Esophagus muscularis mucosa (tissue), 4 donors: ENCODE measurements at regions not wholly inside any gene's neighbourhood (a gene's known extent, or its start where the extent isn't known, plus 50 kb on each side); places are given as distances from the start of the nearest gene placed in this dataset.
"Not testable (repeated sequence)": the region's sequence is repeated elsewhere in the genome, so short reads cannot be mapped to it uniquely, and the experiment has no call there.

Experiments
- DNase-seq: peaks from one replicate; pipeline ENCODE4 v3.0.0-alpha.2; 2017; ENCODE audit errors: extremely low spot score
- H3K27ac ChIP-seq, 4 donors: fragments of 200-600 bp; sonication (generic); replicated peaks in 1 of 4; 1 replicate in 3 of 4; 2 replicates in 1 of 4; pipeline ENCODE4 v1.5.1; 2016 to 2019; ENCODE audit warnings: mild to moderate bottlenecking in 1 of 4
- H3K27me3 ChIP-seq, 4 donors: fragments of 200-600 bp; sonication (generic); one replicate each; pipeline versions ENCODE4 v1.5.1 to v1.6.0; 2016 to 2019
- H3K36me3 ChIP-seq, 4 donors: fragments of 200-600 bp; sonication (generic); one replicate each; pipeline ENCODE4 v1.5.1; 2016 to 2019
- H3K4me1 ChIP-seq, 4 donors: fragments of 200-600 bp; sonication (generic); one replicate each; pipeline ENCODE4 v1.5.1; 2016 to 2019
- H3K4me3 ChIP-seq, 4 donors: fragments of 200-600 bp; sonication (generic); 1 replicate in 2 of 4; 2 replicates in 2 of 4; pipeline ENCODE4 v1.5.1; 2016 to 2019; ENCODE audit warnings: mild to moderate bottlenecking in 4 of 4, moderate library complexity in 1 of 4
- H3K9me3 ChIP-seq, 4 donors: fragments of 200-600 bp; sonication (generic); 1 replicate in 3 of 4; 2 replicates in 1 of 4; pipeline ENCODE4 v1.5.1; 2016 to 2019
- EP300 ChIP-seq: sonication (generic); formaldehyde crosslinking; IDR thresholded peaks from one replicate; pipeline ENCODE4 v1.6.1; 2017; ENCODE audit warnings: antibody characterized with exemption
- POLR2A ChIP-seq: fragments of 450-650 bp; IDR thresholded peaks from one replicate; pipeline ENCODE4 v1.6.1; 2017; ENCODE audit warnings: antibody characterized with exemption, moderate library complexity, mild to moderate bottlenecking, low read depth
- POLR2AphosphoS5 ChIP-seq, 2 donors: sonication (generic); formaldehyde crosslinking; IDR thresholded peaks; one replicate each; pipeline ENCODE4 v1.6.1; 2017; ENCODE audit warnings: antibody characterized with exemption in 2 of 2
- WGBS: methylation state at CpG from one replicate; pipeline ENCODE4 v1.1.5; 2018; 5-methylcytosine and 5-hydroxymethylcytosine counted together
- intact Hi-C: fragments of 100-400 bp; cut with DNase I; formaldehyde crosslinking; loops from one replicate; pipeline ENCODE4 v1.15.1; 2023
- TF ChIP-seq, protein P1 (sequence below), 3 experiments: fragments of 200-600 bp in 2 of 3; fragments of 450-650 bp in 1 of 3; sonication (generic) in 2 of 3; IDR thresholded peaks; one replicate each; pipeline ENCODE4 v1.5.1; 2017 to 2019; ENCODE audit warnings: antibody characterized with exemption in 3 of 3, mild to moderate bottlenecking in 2 of 3, moderate library complexity in 1 of 3

DNA sequence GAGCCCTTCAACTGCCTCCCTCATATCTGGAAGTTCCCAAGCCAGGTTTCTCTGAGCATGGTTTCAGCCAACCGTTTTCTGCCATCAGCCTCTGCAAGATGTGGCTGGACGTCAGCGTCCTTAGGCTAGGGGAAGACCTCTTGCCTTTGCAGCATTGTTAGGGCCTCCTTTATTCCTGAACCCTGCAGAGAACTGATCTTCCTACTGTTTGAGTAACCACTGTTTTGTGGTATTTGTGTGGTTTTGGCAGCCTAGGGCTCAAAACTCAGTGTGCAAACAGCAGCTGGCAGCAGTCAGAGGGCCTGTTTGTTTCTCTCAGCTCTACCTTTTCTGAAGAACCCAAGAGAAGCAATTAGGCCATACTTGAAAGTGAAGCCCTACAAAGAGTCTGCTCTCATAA, 83.4 kb upstream of the SEMA3E start:
- Histone ChIP-seq H3K4me3 (no peak overlapping the region), H3K4me1 (no peaks in the 10 kb centered on the region), H3K36me3 (no peaks in the 10 kb centered on the region), H3K27me3 (no peaks in the 10 kb centered on the region), H3K9me3 (no peaks in the 10 kb centered on the region), H3K27ac (no peak overlapping the region)
- intact Hi-C loops: no loop called here
- TF ChIP-seq EP300: no peak
- TF ChIP-seq POLR2A: no peak
- TF ChIP-seq, protein P1, sequence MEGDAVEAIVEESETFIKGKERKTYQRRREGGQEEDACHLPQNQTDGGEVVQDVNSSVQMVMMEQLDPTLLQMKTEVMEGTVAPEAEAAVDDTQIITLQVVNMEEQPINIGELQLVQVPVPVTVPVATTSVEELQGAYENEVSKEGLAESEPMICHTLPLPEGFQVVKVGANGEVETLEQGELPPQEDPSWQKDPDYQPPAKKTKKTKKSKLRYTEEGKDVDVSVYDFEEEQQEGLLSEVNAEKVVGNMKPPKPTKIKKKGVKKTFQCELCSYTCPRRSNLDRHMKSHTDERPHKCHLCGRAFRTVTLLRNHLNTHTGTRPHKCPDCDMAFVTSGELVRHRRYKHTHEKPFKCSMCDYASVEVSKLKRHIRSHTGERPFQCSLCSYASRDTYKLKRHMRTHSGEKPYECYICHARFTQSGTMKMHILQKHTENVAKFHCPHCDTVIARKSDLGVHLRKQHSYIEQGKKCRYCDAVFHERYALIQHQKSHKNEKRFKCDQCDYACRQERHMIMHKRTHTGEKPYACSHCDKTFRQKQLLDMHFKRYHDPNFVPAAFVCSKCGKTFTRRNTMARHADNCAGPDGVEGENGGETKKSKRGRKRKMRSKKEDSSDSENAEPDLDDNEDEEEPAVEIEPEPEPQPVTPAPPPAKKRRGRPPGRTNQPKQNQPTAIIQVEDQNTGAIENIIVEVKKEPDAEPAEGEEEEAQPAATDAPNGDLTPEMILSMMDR (IDR thresholded peaks at IDR 0.05): no peak
- TF ChIP-seq POLR2AphosphoS5 (IDR thresholded peaks at IDR 0.05): no peak
- WGBS: 91% methylated on average over 3 of the region's 3 CpGs
- DNase-seq: no peak

DNA sequence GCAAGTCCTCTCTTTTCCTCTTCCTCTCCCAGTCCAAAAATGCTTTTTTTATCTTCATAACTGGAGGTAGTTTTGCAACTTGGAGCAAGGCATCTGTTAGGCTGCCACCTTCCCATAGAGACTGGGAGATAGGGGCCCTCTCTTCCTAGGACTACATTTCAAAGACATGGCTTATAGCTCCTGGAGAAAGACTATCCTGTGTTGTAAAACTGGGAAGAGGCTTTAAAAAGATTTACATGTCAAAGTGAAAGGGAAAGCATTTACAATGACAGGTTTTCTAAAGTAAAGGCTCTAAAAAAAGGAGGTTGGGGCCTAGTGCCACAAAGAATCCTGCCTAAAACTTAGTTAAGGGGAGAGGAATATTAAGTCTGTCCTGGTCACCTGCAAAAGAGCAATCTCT, 82.2 kb upstream of the SEMA3E start:
- Histone ChIP-seq H3K4me1 (no peaks in the 10 kb centered on the region), H3K36me3 (no peaks in the 10 kb centered on the region), H3K4me3 (no peak overlapping the region), H3K9me3 (no peaks in the 10 kb centered on the region), H3K27me3 (no peaks in the 10 kb centered on the region), H3K27ac (no peak overlapping the region)
- no peak for TF ChIP-seq POLR2A
- no peak for TF ChIP-seq POLR2AphosphoS5 (IDR thresholded peaks at IDR 0.05)
- TF ChIP-seq, protein P1 (IDR thresholded peaks at IDR 0.05): no peak
- TF ChIP-seq EP300: no peak
- no peak for DNase-seq
- intact Hi-C loops: no loop called here

DNA sequence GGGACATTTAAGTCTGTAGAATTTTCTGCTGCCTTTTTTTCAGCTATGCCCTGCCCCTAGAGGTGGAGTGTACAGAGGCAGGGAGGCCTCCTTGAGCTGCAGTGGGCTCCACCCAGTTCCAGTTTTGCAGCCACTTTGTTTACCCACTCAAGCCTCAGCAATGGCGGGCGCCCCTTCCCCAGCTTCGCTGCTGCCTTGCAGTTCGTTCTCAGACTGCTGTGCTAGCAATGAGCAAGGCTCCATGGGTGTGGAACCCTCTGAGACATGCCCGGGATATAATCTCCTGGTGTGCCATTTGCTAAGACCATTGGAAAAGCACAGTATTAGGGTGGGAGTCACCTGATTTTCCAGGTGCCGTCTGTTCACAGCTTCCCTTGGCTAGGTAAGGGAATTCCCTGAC, 68.0 kb upstream of the SEMA3E start:
- H3K36me3 ChIP-seq, DNase-seq, H3K4me3 ChIP-seq, H3K27me3 ChIP-seq, H3K27ac ChIP-seq, H3K9me3 ChIP-seq, H3K4me1 ChIP-seq, intact Hi-C loops: not testable (repeated sequence)
- 83% methylated on average over 4 of the region's 6 CpGs for WGBS

DNA sequence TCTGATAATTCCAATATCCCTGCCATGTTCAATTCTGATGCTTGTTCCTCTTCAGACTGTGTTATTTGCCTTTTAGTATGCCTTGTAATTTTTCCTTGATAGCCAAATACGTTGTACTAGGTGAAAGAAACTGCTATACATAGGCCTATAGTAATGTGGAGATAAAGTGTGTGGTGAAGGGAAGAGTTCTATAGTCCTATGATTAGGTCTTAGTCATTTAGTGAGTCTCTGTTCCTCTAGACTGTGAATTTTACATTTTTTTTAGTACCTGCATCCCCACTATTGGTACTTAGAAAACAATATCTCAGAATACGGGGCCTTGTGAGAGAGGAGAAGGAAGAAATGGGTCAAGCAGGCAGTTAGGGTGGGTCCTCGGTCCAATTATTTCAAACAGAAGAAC, 59.6 kb upstream of the SEMA3E start:
- no peak for DNase-seq
- peaks cover 0 to 12% (median 2%) of the 10 kb centered on the region in 4 donors for H3K9me3 ChIP-seq
- no peak overlapping the region for H3K27ac ChIP-seq
- no peak overlapping the region for H3K4me3 ChIP-seq
- no peaks in the 10 kb centered on the region for H3K4me1 ChIP-seq
- no peak for TF ChIP-seq POLR2A
- no peak for TF ChIP-seq POLR2AphosphoS5 (IDR thresholded peaks at IDR 0.05)
- TF ChIP-seq EP300: no peak
- TF ChIP-seq, protein P1 (IDR thresholded peaks at IDR 0.05): no peak
- 86% methylated on average over 3 of the region's 3 CpGs for WGBS
- H3K27me3 ChIP-seq: no peaks in the 10 kb centered on the region
- no peaks in the 10 kb centered on the region for H3K36me3 ChIP-seq
- intact Hi-C loops: no loop called here

DNA sequence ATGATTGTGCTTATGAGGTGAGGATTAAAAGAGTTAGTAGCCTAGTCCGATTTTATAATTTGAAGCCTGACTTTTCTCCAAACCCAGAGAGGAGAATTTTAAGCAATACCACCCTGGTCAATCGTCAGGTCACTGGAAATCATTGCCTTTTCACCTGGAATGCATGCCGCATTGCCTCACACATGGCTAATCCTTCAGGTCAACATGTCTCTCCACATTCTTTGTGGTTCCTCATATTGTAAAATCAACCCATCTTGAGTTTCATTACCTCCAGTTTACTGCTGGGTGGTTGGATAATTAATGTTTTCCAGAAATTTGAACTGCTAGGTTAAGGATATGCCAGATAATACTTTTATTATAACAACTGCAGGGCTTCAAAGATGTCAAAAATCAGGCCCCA, 55.6 kb upstream of the SEMA3E start:
- intact Hi-C loops: no loop called here
- no peaks in the 10 kb centered on the region for H3K36me3 ChIP-seq
- H3K4me1 ChIP-seq: peaks cover 0 to 12% (median 9%) of the 10 kb centered on the region in 4 donors
- H3K27ac ChIP-seq: no peak overlapping the region
- 81% methylated on average over 3 of the region's 3 CpGs for WGBS
- no peak overlapping the region for H3K4me3 ChIP-seq
- no peak for DNase-seq
- H3K27me3 ChIP-seq: no peaks in the 10 kb centered on the region
- TF ChIP-seq EP300 (no peak), POLR2A (no peak), POLR2AphosphoS5 (IDR thresholded peaks at IDR 0.05) (no peak)
- TF ChIP-seq, protein P1 (IDR thresholded peaks at IDR 0.05): no peak
- H3K9me3 ChIP-seq: no peaks in the 10 kb centered on the region
